T-helper 1 cell treated with Interleukin-12 subunit alpha and Interleukin-12 subunit beta and Interleukin-4 antibody, amounts not matched to agents 30 ng/mL and 1 ng/mL, for 36 hours (primary cell): ENCODE measurements at regions not wholly inside any gene's neighbourhood (a gene's known extent, or its start where the extent isn't known, plus 50 kb on each side); places are given as distances from the start of the nearest gene placed in this dataset.
"Not testable (repeated sequence)": the region's sequence is repeated elsewhere in the genome, so short reads cannot be mapped to it uniquely, and the experiment has no call there.

Experiments used
- intact Hi-C: fragments of 100-400 bp; cut with micrococcal nuclease; formaldehyde crosslinking; loops from one replicate; pipeline ENCODE4 v1.15.1; 2024

- intact Hi-C loops = no loop called here
Observed at GRCh38 chr1:37372302-37372701, 102.1 kb upstream of the ZC3H12A start.

- intact Hi-C loops = no loop called here
Observed at GRCh38 chr1:37372711-37373110, 101.7 kb upstream of the ZC3H12A start.

GRCh38 chr1:37373413-37373812 lies 101.0 kb upstream of the ZC3H12A start:
- intact Hi-C loops = no loop called here

GRCh38 chr1:37380546-37380945 lies 93.8 kb upstream of the ZC3H12A start:
- intact Hi-C loops = not testable (repeated sequence)

GRCh38 chr1:37387854-37388253 lies 86.5 kb upstream of the ZC3H12A start:
- intact Hi-C loops = no loop called here

GRCh38 chr1:37389327-37389726 lies 85.1 kb upstream of the ZC3H12A start:
- intact Hi-C loops = no loop called here

GRCh38 chr1:37391211-37392011 lies 83.0 kb upstream of the ZC3H12A start:
- intact Hi-C loops = no loop called here

GRCh38 chr1:37392051-37392450 lies 82.3 kb upstream of the ZC3H12A start:
- intact Hi-C loops = no loop called here

- intact Hi-C loops = no loop called here
Observed at GRCh38 chr1:37393173-37394120, 80.9 kb upstream of the ZC3H12A start.

GRCh38 chr1:37394574-37395464 lies 79.6 kb upstream of the ZC3H12A start:
- intact Hi-C loops = no loop called here

- intact Hi-C loops = no loop called here
Observed at GRCh38 chr1:37398096-37398495, 76.3 kb upstream of the ZC3H12A start.

GRCh38 chr1:37399205-37399604 lies 75.2 kb upstream of the ZC3H12A start:
- intact Hi-C loops = no loop called here

GRCh38 chr1:37399830-37400464 lies 74.4 kb upstream of the ZC3H12A start:
- intact Hi-C loops = no loop called here

GRCh38 chr1:37400466-37401225 lies 73.7 kb upstream of the ZC3H12A start:
- intact Hi-C loops = no loop called here

GRCh38 chr1:37403166-37403565 lies 71.2 kb upstream of the ZC3H12A start:
- intact Hi-C loops = no loop called here

GRCh38 chr1:37404711-37405110 lies 69.7 kb upstream of the ZC3H12A start:
- intact Hi-C loops = no loop called here

- intact Hi-C loops = no loop called here
Observed at GRCh38 chr1:37410105-37410504, 64.3 kb upstream of the ZC3H12A start.

- intact Hi-C loops = no loop called here
Observed at GRCh38 chr1:37410815-37411214, 63.6 kb upstream of the ZC3H12A start.

GRCh38 chr1:37415611-37416244 lies 58.7 kb upstream of the ZC3H12A start:
- intact Hi-C loops = no loop called here

- intact Hi-C loops = no loop called here
Observed at GRCh38 chr1:37420456-37420855, 53.9 kb upstream of the ZC3H12A start.
